Kidney capillary endothelial cell (primary cell): ENCODE measurements at regions not wholly inside any gene's neighbourhood (a gene's known extent, or its start where the extent isn't known, plus 50 kb on each side); places are given as distances from the start of the nearest gene placed in this dataset.
"Not testable (repeated sequence)": the region's sequence is repeated elsewhere in the genome, so short reads cannot be mapped to it uniquely, and the experiment has no call there.

Experiments
- DNase-seq: peaks from one replicate; pipeline ENCODE4 v3.0.0-alpha.2; 2018; ENCODE audit warnings: low spot score

GRCh38 chr12:68425998-68426397, 93.8 kb upstream of the MDM1 start:
- no peak for DNase-seq

- no peak for DNase-seq
Observed at GRCh38 chr12:68428211-68428610, 96.0 kb upstream of the MDM1 start.

GRCh38 chr12:68428724-68429501, 96.8 kb upstream of the MDM1 start:
- no peak for DNase-seq

- DNase-seq = no peak
Observed at GRCh38 chr12:68429696-68430095, 97.5 kb upstream of the MDM1 start.

GRCh38 chr12:68431786-68432185, 99.6 kb upstream of the MDM1 start:
- DNase-seq = no peak

- DNase-seq = no peak
Observed at GRCh38 chr12:68432622-68433021, 100.5 kb upstream of the MDM1 start.

- DNase-seq = no peak
Observed at GRCh38 chr12:68434391-68435298, 102.5 kb upstream of the MDM1 start.

GRCh38 chr12:68435299-68435637, 103.1 kb upstream of the MDM1 start:
- DNase-seq = no peak

- no peak for DNase-seq
Observed at GRCh38 chr12:68435816-68436215, 103.7 kb upstream of the MDM1 start.

GRCh38 chr12:68438601-68439000, 106.4 kb upstream of the MDM1 start:
- no peak for DNase-seq

GRCh38 chr12:68439368-68440045, 107.3 kb upstream of the MDM1 start:
- no peak for DNase-seq

- DNase-seq = no peak
Observed at GRCh38 chr12:68440068-68440581, 108.0 kb upstream of the MDM1 start.

- DNase-seq = no peak
Observed at GRCh38 chr12:68441167-68441566, 109.0 kb upstream of the MDM1 start.

GRCh38 chr12:68442353-68442972, 110.3 kb upstream of the MDM1 start:
- not testable (repeated sequence) for DNase-seq

- DNase-seq = not testable (repeated sequence)
Observed at GRCh38 chr12:68443695-68444094, 111.5 kb upstream of the MDM1 start.

GRCh38 chr12:68445824-68446223, 113.7 kb upstream of the MDM1 start:
- no peak for DNase-seq

GRCh38 chr12:68446384-68446783, 114.2 kb upstream of the MDM1 start:
- DNase-seq = no peak

- DNase-seq = no peak
Observed at GRCh38 chr12:68446901-68447796, 115.0 kb upstream of the MDM1 start.

- DNase-seq = no peak
Observed at GRCh38 chr12:68447797-68448260, 115.7 kb upstream of the MDM1 start.

GRCh38 chr12:68449196-68449595, 117.0 kb upstream of the MDM1 start:
- no peak for DNase-seq

GRCh38 chr12:68450947-68451260, 118.7 kb upstream of the MDM1 start:
- DNase-seq = no peak
